Mesodermal cell (in vitro differentiated cells): ENCODE measurements at regions not wholly inside any gene's neighbourhood (a gene's known extent, or its start where the extent isn't known, plus 50 kb on each side); places are given as distances from the start of the nearest gene placed in this dataset.

ENCODE experiments used
- H3K27ac ChIP-seq: 2 replicates; pipeline ENCODE4 v1.7.0; 2013; ENCODE audit warnings: mild to moderate bottlenecking, low read depth, low read length, moderate library complexity; ENCODE audit not compliant: severe bottlenecking
- H3K36me3 ChIP-seq: 2 replicates; pipeline ENCODE4 v1.7.1; 2013; ENCODE audit warnings: mild to moderate bottlenecking, low read length, moderate library complexity; ENCODE audit not compliant: control insufficient read depth, insufficient read depth
- H3K4me1 ChIP-seq: one replicate; pipeline ENCODE4 v1.7.1; 2013; ENCODE audit warnings: mild to moderate bottlenecking, low read length; ENCODE audit not compliant: insufficient read depth, control insufficient read depth, poor library complexity, severe bottlenecking
- H3K4me3 ChIP-seq: 2 replicates; pipeline ENCODE4 v1.7.0; 2013; ENCODE audit warnings: low read length, control low read depth, mild to moderate bottlenecking; ENCODE audit not compliant: insufficient read depth, poor library complexity, severe bottlenecking; ENCODE audit errors: extremely low read depth
- H3K9me3 ChIP-seq: 2 replicates; pipeline ENCODE4 v1.7.1; 2013; ENCODE audit warnings: mild to moderate bottlenecking, low read length, moderate library complexity; ENCODE audit not compliant: control insufficient read depth
- WGBS, 2 experiments: methylation state at CpG; one replicate each; pipeline ENCODE4 v1.1.5; 2013; ENCODE audit warnings: missing lambda C conversion rate in 2 of 2; ENCODE audit not compliant: insufficient coverage in 2 of 2; 5-methylcytosine and 5-hydroxymethylcytosine counted together

DNA sequence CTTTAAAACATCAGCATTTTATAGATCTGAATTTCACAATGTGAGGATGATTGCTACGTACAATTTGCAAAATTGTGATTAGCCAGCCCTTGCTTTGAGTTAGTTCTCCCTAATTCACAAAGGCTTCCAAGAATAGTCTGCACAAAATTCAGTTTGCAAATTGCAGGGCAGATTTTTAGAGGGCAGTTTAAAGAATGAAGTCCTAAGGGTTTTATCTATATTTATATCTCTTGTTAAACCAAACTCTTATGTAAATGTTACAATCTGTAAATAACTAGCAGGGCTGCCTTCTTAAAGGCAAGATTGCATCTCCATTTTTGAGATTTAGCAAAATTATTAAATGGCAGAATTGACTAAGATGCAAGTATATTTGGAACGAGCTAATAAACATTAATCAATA is 52.8 kb upstream of the ZNF536 start:
- WGBS, 2 experiments, result no CpG with 5 or more reads among the region's 2 CpGs

DNA sequence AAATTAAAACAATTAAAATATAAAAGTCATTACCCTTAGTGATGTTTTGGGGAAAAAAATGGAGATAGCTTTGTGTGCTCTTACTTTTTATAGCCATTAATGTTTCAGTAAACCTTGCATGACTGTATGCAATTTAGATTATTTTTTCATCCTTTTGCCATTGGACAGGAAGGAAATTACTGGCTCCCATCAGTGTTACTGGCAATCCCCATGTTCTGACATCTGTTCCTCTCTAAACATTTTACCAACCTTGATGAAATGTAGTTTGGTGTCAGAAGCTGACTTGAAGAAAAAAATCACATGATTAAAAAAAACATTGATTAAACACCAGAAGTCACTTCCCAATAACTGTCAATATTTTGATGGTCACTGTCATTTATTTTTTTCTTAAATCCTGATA is 52.3 kb upstream of the ZNF536 start:
- H3K4me3 ChIP-seq, result no peak overlapping the region
- H3K36me3 ChIP-seq, result no peaks in the 10 kb centered on the region
- no peaks in the 10 kb centered on the region for H3K9me3 ChIP-seq
- no peak overlapping the region for H3K27ac ChIP-seq
- no peaks in the 10 kb centered on the region for H3K4me1 ChIP-seq

More for the DNA sequence above, 52.8 kb upstream of the ZNF536 start:
- Histone ChIP-seq H3K4me3 (no peak overlapping the region), H3K4me1 (no peaks in the 10 kb centered on the region), H3K27ac (no peak overlapping the region), H3K36me3 (no peaks in the 10 kb centered on the region), H3K9me3 (no peaks in the 10 kb centered on the region)

DNA sequence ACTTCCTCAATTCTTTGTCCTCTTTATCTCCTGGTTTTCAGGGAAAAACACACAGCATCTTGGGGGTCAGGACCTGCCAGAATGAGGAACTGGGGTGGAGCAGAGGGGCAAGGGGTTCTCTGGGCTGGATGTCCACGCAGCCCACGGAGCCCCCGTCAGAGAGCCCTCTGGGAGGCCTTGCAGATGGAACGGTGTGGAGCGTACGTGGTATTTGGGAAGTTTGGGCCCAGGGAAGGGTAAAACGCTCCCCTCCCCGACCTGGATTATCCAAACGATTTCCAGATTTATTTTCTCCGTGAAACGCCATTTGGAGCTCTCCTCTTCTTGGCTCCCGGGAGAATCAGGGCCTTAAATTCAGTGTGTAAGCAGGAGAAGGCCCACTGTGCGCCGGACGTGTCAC is 51.7 kb upstream of the ZNF536 start:
- no peaks in the 10 kb centered on the region for H3K9me3 ChIP-seq
- H3K4me3 ChIP-seq, result no peak overlapping the region
- no peak overlapping the region for H3K27ac ChIP-seq

GRCh38 chr19:30320916-30321315 is 51.3 kb upstream of the ZNF536 start:
- Histone ChIP-seq H3K4me1 (no peaks in the 10 kb centered on the region), H3K4me3 (no peak overlapping the region), H3K27ac (no peak overlapping the region), H3K9me3 (no peaks in the 10 kb centered on the region), H3K36me3 (no peaks in the 10 kb centered on the region)
- WGBS, 2 experiments, result 78 to 90% methylated on average over 5 to 6 of the region's 11 CpGs

More for the DNA sequence above, 51.7 kb upstream of the ZNF536 start:
- Histone ChIP-seq H3K4me1 (no peaks in the 10 kb centered on the region), H3K36me3 (no peaks in the 10 kb centered on the region)
- 88 to 90% methylated on average over 11 to 12 of the region's 15 CpGs for WGBS, 2 experiments
